ENCODE measurements at regions not wholly inside any gene's neighbourhood (a gene's known extent, or its start where the extent isn't known, plus 50 kb on each side); places are given as distances from the start of the nearest gene placed in this dataset.

- TF ChIP-seq CTCF (IDR thresholded peaks at IDR 0.05; ENCODE audit: extremely low read depth in 1 of 2, insufficient read depth in 1 of 2, low read depth in 1 of 2, low read length in 2 of 2) (no peak), EZH2 (IDR thresholded peaks at IDR 0.05; ENCODE audit: borderline replicate concordance, low read depth, low read length, severe bottlenecking) (no peak), POLR2AphosphoS5 (IDR thresholded peaks at IDR 0.05; ENCODE audit: insufficient read depth, low read depth, low read length) (no peak), POLR2A (IDR thresholded peaks at IDR 0.05; ENCODE audit: low read depth, low read length) (no peak), FOS (IDR thresholded peaks at IDR 0.05; ENCODE audit: borderline replicate concordance, insufficient read depth, low read length) (no peak)
- TF ChIP-seq, protein P1, sequence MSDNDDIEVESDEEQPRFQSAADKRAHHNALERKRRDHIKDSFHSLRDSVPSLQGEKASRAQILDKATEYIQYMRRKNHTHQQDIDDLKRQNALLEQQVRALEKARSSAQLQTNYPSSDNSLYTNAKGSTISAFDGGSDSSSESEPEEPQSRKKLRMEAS (IDR thresholded peaks at IDR 0.05; ENCODE audit: insufficient read depth, insufficient read length), result no peak
Observed at GRCh38 chr13:82678052-82678451, 1204.2 kb downstream of the SLITRK1 start.

Data from endothelial cell of umbilical vein (primary cell).